GM23338 (cell line): ENCODE measurements at regions not wholly inside any gene's neighbourhood (a gene's known extent, or its start where the extent isn't known, plus 50 kb on each side); places are given as distances from the start of the nearest gene placed in this dataset.

Experiments used
- ATAC-seq: fragments of 200-7000 bp; cut with Tn5 transposase; 3 replicates; pipeline ENCODE4 v1.9.1; 2020
- DNase-seq: peaks from one replicate; pipeline ENCODE4 v3.0.0-alpha.2; 2015; ENCODE audit warnings: low spot score
- H2AFZ ChIP-seq: fragments of 200-600 bp; sonication (generic); 2 replicates; pipeline ENCODE4 v1.8.0; 2016; ENCODE audit warnings: antibody characterized with exemption, mild to moderate bottlenecking, moderate library complexity
- H3F3A ChIP-seq: fragments of 200-600 bp; sonication (generic); replicated peaks from 2 replicates; pipeline ENCODE4 v1.8.0; 2017; ENCODE audit warnings: antibody characterized with exemption, mixed run types, low read depth
- H3K27ac ChIP-seq: fragments of 200-600 bp; sonication (generic); 2 replicates; pipeline ENCODE4 v1.6.1; 2016; ENCODE audit warnings: low read depth
- H3K27me3 ChIP-seq: fragments of 200-600 bp; sonication (generic); 2 replicates; pipeline ENCODE4 v1.8.0; 2016; ENCODE audit warnings: mild to moderate bottlenecking, mixed run types, moderate library complexity; ENCODE audit not compliant: insufficient read depth
- H3K36me3 ChIP-seq: fragments of 200-600 bp; sonication (generic); 2 replicates; pipeline ENCODE4 v1.8.0; 2016; ENCODE audit warnings: mild to moderate bottlenecking; ENCODE audit not compliant: insufficient read depth
- H3K4me1 ChIP-seq: fragments of 200-600 bp; sonication (generic); 2 replicates; pipeline ENCODE4 v1.8.0; 2016; ENCODE audit warnings: mild to moderate bottlenecking, moderate library complexity; ENCODE audit not compliant: insufficient read depth
- H3K4me2 ChIP-seq: fragments of 200-600 bp; sonication (generic); 2 replicates; pipeline ENCODE4 v1.7.1; 2017; ENCODE audit warnings: mixed run types
- H3K4me3 ChIP-seq: fragments of 200-600 bp; sonication (generic); 2 replicates; pipeline ENCODE4 v1.6.1; 2016; ENCODE audit warnings: mixed run types
- H3K79me2 ChIP-seq: fragments of 200-600 bp; sonication (generic); replicated peaks from 2 replicates; pipeline ENCODE4 v1.8.0; 2017; ENCODE audit warnings: mild to moderate bottlenecking; ENCODE audit not compliant: insufficient read depth
- H3K9me2 ChIP-seq: fragments of 200-600 bp; sonication (generic); 2 replicates; pipeline ENCODE4 v1.8.0; 2017; ENCODE audit not compliant: insufficient read depth
- H4K20me1 ChIP-seq: fragments of 200-600 bp; sonication (generic); replicated peaks from 2 replicates; pipeline ENCODE4 v1.8.0; 2017; ENCODE audit warnings: mild to moderate bottlenecking; ENCODE audit not compliant: insufficient read depth
- H3K27ac Mint-ChIP-seq: 2 replicates; pipeline ENCODE4 v1.8.0; 2020; ENCODE audit warnings: inconsistent platforms, mild to moderate bottlenecking, moderate library complexity, mixed read lengths
- H3K27me3 Mint-ChIP-seq: 3 replicates; pipeline ENCODE4 v1.8.0; 2022; ENCODE audit warnings: low read depth, mild to moderate bottlenecking, moderate library complexity, mixed read lengths, inconsistent platforms; ENCODE audit not compliant: insufficient read depth, poor library complexity
- H3K36me3 Mint-ChIP-seq: 3 replicates; pipeline ENCODE4 v1.8.0; 2021; ENCODE audit warnings: low read depth, mild to moderate bottlenecking, inconsistent platforms, moderate library complexity, mixed read lengths
- H3K4me1 Mint-ChIP-seq: 3 replicates; pipeline ENCODE4 v1.8.0; 2020; ENCODE audit warnings: mild to moderate bottlenecking, inconsistent platforms, mixed read lengths
- H3K4me3 Mint-ChIP-seq: 3 replicates; pipeline ENCODE4 v1.8.0; 2021; ENCODE audit warnings: moderate library complexity, mild to moderate bottlenecking, inconsistent platforms, mixed read lengths
- H3K9me3 Mint-ChIP-seq: 3 replicates; pipeline ENCODE4 v1.8.0; 2020; ENCODE audit warnings: moderate library complexity, mild to moderate bottlenecking, inconsistent platforms, mixed read lengths
- CREB1 ChIP-seq: fragments of 250-450 bp; sonication (Bioruptor Pico); IDR thresholded peaks from 2 replicates; pipeline ENCODE4 v1.5.0; 2020; ENCODE audit warnings: low read depth, mild to moderate bottlenecking, moderate library complexity
- CTCF ChIP-seq, 2 experiments: fragments of 200-600 bp in 1 of 2; sonication (generic) in 1 of 2; conservative IDR thresholded peaks; 2 replicates each; pipeline versions ENCODE4 v1.5.1 to v1.6.1; 2016 to 2017; ENCODE audit warnings: antibody characterized with exemption in 2 of 2, low read depth in 2 of 2, mild to moderate bottlenecking in 2 of 2, moderate library complexity in 1 of 2
- ETS1 ChIP-seq: IDR thresholded peaks from 2 replicates; pipeline ENCODE4 v1.6.1; 2016; ENCODE audit warnings: antibody characterized with exemption
- EZH2 ChIP-seq: fragments of 200-600 bp; sonication (generic); IDR thresholded peaks from one replicate; pipeline ENCODE4 v1.8.0; 2017; ENCODE audit warnings: antibody characterized with exemption, mild to moderate bottlenecking, low read depth; ENCODE audit not compliant: unreplicated experiment
- EZH2phosphoT487 ChIP-seq: fragments of 200-600 bp; sonication (generic); IDR thresholded peaks from one replicate; pipeline ENCODE4 v1.8.1; 2018; ENCODE audit warnings: antibody characterized with exemption; ENCODE audit not compliant: unreplicated experiment
- JUNB ChIP-seq: IDR thresholded peaks from one replicate; pipeline ENCODE4 v1.6.1; 2016; ENCODE audit warnings: antibody characterized with exemption; ENCODE audit not compliant: unreplicated experiment
- NANOG ChIP-seq: IDR thresholded peaks from 2 replicates; pipeline ENCODE4 v1.6.1; 2016; ENCODE audit warnings: antibody characterized with exemption, borderline replicate concordance
- POLR2AphosphoS5 ChIP-seq: IDR thresholded peaks from 2 replicates; pipeline ENCODE4 v1.6.1; 2016; ENCODE audit warnings: antibody characterized with exemption, low read depth
- REST ChIP-seq: IDR thresholded peaks from one replicate; pipeline ENCODE4 v1.6.1; 2018; ENCODE audit warnings: antibody characterized with exemption; ENCODE audit not compliant: unreplicated experiment
- STAT1 ChIP-seq: IDR thresholded peaks from one replicate; pipeline ENCODE4 v1.6.1; 2016; ENCODE audit warnings: antibody characterized with exemption; ENCODE audit not compliant: unreplicated experiment
- ZNF114 ChIP-seq: fragments of 250-450 bp; sonication (Bioruptor Pico); IDR thresholded peaks from 2 replicates; pipeline ENCODE4 v1.5.0; 2020; ENCODE audit warnings: mild to moderate bottlenecking, moderate library complexity
- ZNF331 ChIP-seq: fragments of 250-450 bp; sonication (Bioruptor Pico); IDR thresholded peaks from 2 replicates; pipeline ENCODE4 v1.5.0; 2020; ENCODE audit warnings: low read depth, mild to moderate bottlenecking, moderate library complexity
- ZNF462 ChIP-seq: fragments of 250-450 bp; sonication (Bioruptor Pico); IDR thresholded peaks from 2 replicates; pipeline ENCODE4 v1.5.0; 2020; ENCODE audit warnings: mild to moderate bottlenecking, moderate library complexity

GRCh38 chr5:61619289-61619688 lies 287.2 kb downstream of the ZSWIM6 start:
- no peak for ATAC-seq
- DNase-seq: no peak
- no peaks in the 10 kb centered on the region for H3K27me3 Mint-ChIP-seq
- no peak overlapping the region for H3K4me3 Mint-ChIP-seq
- no peaks in the 10 kb centered on the region for H3K36me3 Mint-ChIP-seq
- H3K4me2 ChIP-seq: no peak overlapping the region
- TF ChIP-seq POLR2AphosphoS5: no peak
- no peak for TF ChIP-seq STAT1
- no peak for TF ChIP-seq ZNF114
- TF ChIP-seq ZNF462 (CRISPR knock-in tag): no peak
- TF ChIP-seq CTCF (conservative IDR thresholded peaks at IDR 0.05; ENCODE audit: low read depth in 2 of 2): no peak
- no peak for TF ChIP-seq ZNF331 (CRISPR knock-in tag)
- no peak for TF ChIP-seq JUNB
- no peak for TF ChIP-seq ETS1
- TF ChIP-seq EZH2: no peak
- no peak for TF ChIP-seq REST
- TF ChIP-seq CREB1 (CRISPR knock-in tag): no peak
- TF ChIP-seq NANOG: no peak
- TF ChIP-seq EZH2phosphoT487: no peak
- H3K27me3 ChIP-seq: no peaks in the 10 kb centered on the region
- H3K9me3 Mint-ChIP-seq: no peaks in the 10 kb centered on the region
- H4K20me1 ChIP-seq: no peaks in the 10 kb centered on the region
- H3K27ac ChIP-seq: no peak overlapping the region
- H3K4me1 ChIP-seq: peaks cover 6% of the 10 kb centered on the region
- H3K36me3 ChIP-seq: no peaks in the 10 kb centered on the region
- peaks cover 7% of the 10 kb centered on the region for H3K4me1 Mint-ChIP-seq
- H3K4me3 ChIP-seq: no peak overlapping the region
- peaks cover 6% of the 10 kb centered on the region; the same call in 1 of the 2 replicates for H3K9me2 ChIP-seq
- no peaks in the 10 kb centered on the region for H3F3A ChIP-seq
- H2AFZ ChIP-seq: no peak overlapping the region
- no peaks in the 10 kb centered on the region for H3K79me2 ChIP-seq
- no peak overlapping the region for H3K27ac Mint-ChIP-seq
